ENCODE measurements at regions not wholly inside any gene's neighbourhood (a gene's known extent, or its start where the extent isn't known, plus 50 kb on each side); places are given as distances from the start of the nearest gene placed in this dataset.

- TF ChIP-seq CTCF (IDR thresholded peaks at IDR 0.05) (no peak), POLR2A (IDR thresholded peaks at IDR 0.05) (no peak)
Observed at GRCh38 chr7:137164251-137164650, 179.3 kb downstream of the PTN start.

Measured in lower leg skin (tissue), 3 donors.